H9 (cell line): ENCODE measurements at regions not wholly inside any gene's neighbourhood (a gene's known extent, or its start where the extent isn't known, plus 50 kb on each side); places are given as distances from the start of the nearest gene placed in this dataset.

ENCODE experiments used
- DNase-seq: peaks from one replicate; pipeline ENCODE4 v3.0.0-alpha.2; 2017
- H2AFZ ChIP-seq: one replicate; pipeline ENCODE4 v1.6.1; 2013; ENCODE audit warnings: mild to moderate bottlenecking, low read length, control low read depth, moderate library complexity
- H2AK5ac ChIP-seq: 2 replicates; pipeline ENCODE4 v1.6.1; 2013; ENCODE audit warnings: low read length, control low read depth, mixed read lengths; ENCODE audit not compliant: insufficient read length
- H2BK120ac ChIP-seq: one replicate; pipeline ENCODE4 v1.6.1; 2013; ENCODE audit warnings: low read depth, mild to moderate bottlenecking, low read length, control low read depth, inconsistent platforms; ENCODE audit not compliant: poor library complexity, severe bottlenecking
- H2BK12ac ChIP-seq: 2 replicates; pipeline ENCODE4 v1.6.1; 2013; ENCODE audit warnings: low read length, control low read depth, mixed read lengths, low read depth; ENCODE audit not compliant: insufficient read length
- H2BK15ac ChIP-seq: 2 replicates; pipeline ENCODE4 v1.6.1; 2013; ENCODE audit warnings: low read depth, low read length, control low read depth
- H2BK20ac ChIP-seq: one replicate; pipeline ENCODE4 v1.6.1; 2013; ENCODE audit warnings: low read depth, mild to moderate bottlenecking, low read length, control low read depth, inconsistent platforms; ENCODE audit not compliant: poor library complexity, severe bottlenecking
- H2BK5ac ChIP-seq: 2 replicates; pipeline ENCODE4 v1.6.1; 2013; ENCODE audit warnings: low read length, control low read depth, mixed read lengths; ENCODE audit not compliant: insufficient read length
- H3K14ac ChIP-seq: 2 replicates; pipeline ENCODE4 v1.6.1; 2013; ENCODE audit warnings: low read length, control low read depth; ENCODE audit not compliant: insufficient read depth
- H3K18ac ChIP-seq: 2 replicates; pipeline ENCODE4 v1.6.1; 2013; ENCODE audit warnings: low read depth, mild to moderate bottlenecking, mixed read lengths, low read length, control low read depth; ENCODE audit not compliant: insufficient read length
- H3K23ac ChIP-seq: 2 replicates; pipeline ENCODE4 v1.6.1; 2013; ENCODE audit warnings: low read length, control low read depth, mixed read lengths, low read depth; ENCODE audit not compliant: insufficient read length
- H3K23me2 ChIP-seq: 2 replicates; pipeline ENCODE4 v1.6.1; 2013; ENCODE audit warnings: low read depth, mild to moderate bottlenecking, mixed read lengths, low read length, control low read depth; ENCODE audit not compliant: insufficient read length, poor library complexity, severe bottlenecking
- H3K27ac ChIP-seq: 2 replicates; pipeline ENCODE4 v1.5.1; 2013; ENCODE audit warnings: low read length, control low read depth, mixed read lengths, low read depth; ENCODE audit not compliant: insufficient read length
- H3K27me3 ChIP-seq: 2 replicates; pipeline ENCODE4 v1.6.1; 2013; ENCODE audit warnings: low read length, control low read depth, inconsistent platforms; ENCODE audit not compliant: insufficient read depth
- H3K4ac ChIP-seq: 2 replicates; pipeline ENCODE4 v1.6.1; 2013; ENCODE audit warnings: low read depth, mild to moderate bottlenecking, control low read depth, inconsistent platforms, low read length, moderate library complexity
- H3K4me1 ChIP-seq: 2 replicates; pipeline ENCODE4 v1.6.1; 2013; ENCODE audit warnings: low read length, control low read depth, inconsistent platforms; ENCODE audit not compliant: insufficient read depth
- H3K4me2 ChIP-seq: 2 replicates; pipeline ENCODE4 v1.6.1; 2013; ENCODE audit warnings: low read length, control low read depth, mixed read lengths; ENCODE audit not compliant: insufficient read length, insufficient read depth
- H3K56ac ChIP-seq: 2 replicates; pipeline ENCODE4 v1.6.1; 2013; ENCODE audit warnings: low read depth, mild to moderate bottlenecking, mixed read lengths, low read length, control low read depth; ENCODE audit not compliant: insufficient read length
- H3K79me1 ChIP-seq: 2 replicates; pipeline ENCODE4 v1.6.1; 2013; ENCODE audit warnings: low read depth, mild to moderate bottlenecking, moderate library complexity, low read length, control low read depth, inconsistent platforms; ENCODE audit not compliant: insufficient read depth, poor library complexity, severe bottlenecking
- H3K79me2 ChIP-seq: 2 replicates; pipeline ENCODE4 v1.6.1; 2013; ENCODE audit warnings: low read length, control low read depth, inconsistent platforms; ENCODE audit not compliant: insufficient read depth
- H3K9ac ChIP-seq: 2 replicates; pipeline ENCODE4 v1.6.1; 2013; ENCODE audit warnings: low read length, control low read depth, mixed read lengths; ENCODE audit not compliant: insufficient read length; ENCODE audit errors: extremely low read depth
- H3K9me3 ChIP-seq: one replicate; pipeline ENCODE4 v1.6.1; 2013; ENCODE audit warnings: low read depth, low read length, inconsistent platforms; ENCODE audit not compliant: control insufficient read depth
- H3T11ph ChIP-seq: one replicate; pipeline ENCODE4 v1.6.1; 2013; ENCODE audit warnings: mild to moderate bottlenecking, low read length, control low read depth, inconsistent platforms
- H4K20me1 ChIP-seq: one replicate; pipeline ENCODE4 v1.6.1; 2013; ENCODE audit not compliant: control insufficient read depth, insufficient read length, insufficient read depth
- H4K5ac ChIP-seq: 2 replicates; pipeline ENCODE4 v1.6.1; 2013; ENCODE audit warnings: low read depth, mild to moderate bottlenecking, mixed read lengths, low read length, control low read depth; ENCODE audit not compliant: insufficient read length
- H4K8ac ChIP-seq: replicated peaks from 2 replicates; pipeline ENCODE4 v1.6.1; 2013; ENCODE audit warnings: low read length, control low read depth, mixed read lengths, low read depth; ENCODE audit not compliant: insufficient read length
- H4K91ac ChIP-seq: 2 replicates; pipeline ENCODE4 v1.6.1; 2013; ENCODE audit warnings: low read depth, mild to moderate bottlenecking, moderate library complexity, mixed read lengths, low read length, control low read depth; ENCODE audit not compliant: insufficient read length
- H3K27ac Mint-ChIP-seq, 3 experiments: 2 replicates in 2 of 3; 3 replicates in 1 of 3; pipeline ENCODE4 v1.8.0; 2020 to 2021; ENCODE audit warnings: mixed read lengths in 3 of 3, mild to moderate bottlenecking in 1 of 3, moderate library complexity in 1 of 3
- H3K27me3 Mint-ChIP-seq: 2 replicates; pipeline ENCODE4 v1.8.0; 2021; ENCODE audit warnings: low read depth, mild to moderate bottlenecking, moderate library complexity, mixed read lengths
- H3K36me3 Mint-ChIP-seq, 3 experiments: 2 replicates in 2 of 3; 3 replicates in 1 of 3; pipeline ENCODE4 v1.8.0; 2020 to 2021; ENCODE audit warnings: low read depth in 3 of 3, mixed read lengths in 3 of 3; ENCODE audit not compliant: insufficient read depth in 1 of 3
- H3K4me1 Mint-ChIP-seq, 2 experiments: 2 replicates each; pipeline ENCODE4 v1.8.0; 2020; ENCODE audit warnings: mixed read lengths in 2 of 2
- H3K4me3 Mint-ChIP-seq, 2 experiments: 2 replicates in 1 of 2; 3 replicates in 1 of 2; pipeline ENCODE4 v1.8.0; 2020 to 2021; ENCODE audit warnings: mild to moderate bottlenecking in 2 of 2, mixed read lengths in 2 of 2, moderate library complexity in 1 of 2
- H3K9me3 Mint-ChIP-seq, 2 experiments: 2 replicates in 1 of 2; 3 replicates in 1 of 2; pipeline ENCODE4 v1.8.0; 2020; ENCODE audit warnings: mild to moderate bottlenecking in 2 of 2, mixed read lengths in 2 of 2, moderate library complexity in 1 of 2
- WGBS: extraction: QIAGEN DNeasy Blood & Tissue Kit; methylation state at CpG from one replicate; pipeline ENCODE4 v1.1.7; 2013; ENCODE audit warnings: missing lambda C conversion rate, low lambda C conversion rate, mixed read lengths; ENCODE audit not compliant: insufficient read length; ENCODE audit errors: extremely low coverage; 5-methylcytosine and 5-hydroxymethylcytosine counted together
- TF ChIP-seq, protein P1 (sequence below): fragments of 200-600 bp; sonication (generic); conservative IDR thresholded peaks from 3 replicates; pipeline ENCODE4 v1.8.0; 2021; ENCODE audit warnings: antibody characterized with exemption, mild to moderate bottlenecking

DNA sequence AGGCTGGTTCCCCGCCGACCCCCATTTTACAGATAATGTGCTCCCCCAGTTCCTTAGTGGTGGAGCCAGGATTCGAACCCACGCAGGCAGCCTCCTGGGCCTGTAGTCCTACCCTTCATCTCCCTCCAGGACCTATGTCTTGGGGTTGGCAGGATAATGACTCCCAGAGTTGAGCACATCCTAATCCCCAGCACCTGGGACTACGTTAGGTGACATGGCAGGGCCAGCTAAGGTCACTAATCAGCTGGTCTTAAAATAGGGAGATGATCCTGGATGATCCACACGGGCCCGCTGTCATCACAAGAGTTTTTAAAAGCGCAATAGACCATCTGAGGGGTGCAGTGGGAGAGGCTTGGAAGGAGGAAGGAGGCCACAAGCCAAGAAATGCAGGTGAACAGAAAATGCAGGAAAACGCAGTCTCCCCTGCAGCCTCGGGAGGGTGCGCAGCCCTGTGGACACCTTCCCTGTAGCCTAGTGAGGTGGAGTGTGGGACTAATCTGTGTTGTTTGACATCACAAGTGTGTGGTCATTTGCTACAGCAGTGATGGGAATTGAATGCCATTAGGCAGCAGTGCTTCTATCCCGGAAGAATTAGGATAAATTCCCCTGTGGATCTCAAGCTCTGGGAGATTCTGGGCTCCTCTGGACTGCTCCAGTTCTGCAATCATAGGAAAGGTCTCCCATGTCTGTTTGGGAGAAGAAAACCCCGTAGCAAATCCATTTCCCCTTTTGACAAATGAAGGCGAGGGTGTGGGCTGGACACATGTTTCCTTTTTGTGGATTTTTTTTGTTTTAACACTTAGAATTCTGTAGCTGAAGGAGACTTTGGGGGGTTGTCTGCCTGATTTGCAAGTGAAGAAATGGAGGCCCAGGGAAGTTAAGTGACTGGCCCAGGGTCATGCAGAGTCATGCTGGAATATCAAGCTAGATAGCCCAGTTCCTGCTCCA, 297.7 kb downstream of the SEC14L1 start:
- no peak overlapping the region for H3K4ac ChIP-seq

More for the DNA sequence above, 297.7 kb downstream of the SEC14L1 start:
- H3K14ac ChIP-seq: no peak overlapping the region; the same call in 1 of the 2 replicates
- TF ChIP-seq, protein P1, sequence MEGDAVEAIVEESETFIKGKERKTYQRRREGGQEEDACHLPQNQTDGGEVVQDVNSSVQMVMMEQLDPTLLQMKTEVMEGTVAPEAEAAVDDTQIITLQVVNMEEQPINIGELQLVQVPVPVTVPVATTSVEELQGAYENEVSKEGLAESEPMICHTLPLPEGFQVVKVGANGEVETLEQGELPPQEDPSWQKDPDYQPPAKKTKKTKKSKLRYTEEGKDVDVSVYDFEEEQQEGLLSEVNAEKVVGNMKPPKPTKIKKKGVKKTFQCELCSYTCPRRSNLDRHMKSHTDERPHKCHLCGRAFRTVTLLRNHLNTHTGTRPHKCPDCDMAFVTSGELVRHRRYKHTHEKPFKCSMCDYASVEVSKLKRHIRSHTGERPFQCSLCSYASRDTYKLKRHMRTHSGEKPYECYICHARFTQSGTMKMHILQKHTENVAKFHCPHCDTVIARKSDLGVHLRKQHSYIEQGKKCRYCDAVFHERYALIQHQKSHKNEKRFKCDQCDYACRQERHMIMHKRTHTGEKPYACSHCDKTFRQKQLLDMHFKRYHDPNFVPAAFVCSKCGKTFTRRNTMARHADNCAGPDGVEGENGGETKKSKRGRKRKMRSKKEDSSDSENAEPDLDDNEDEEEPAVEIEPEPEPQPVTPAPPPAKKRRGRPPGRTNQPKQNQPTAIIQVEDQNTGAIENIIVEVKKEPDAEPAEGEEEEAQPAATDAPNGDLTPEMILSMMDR: no peak
- H2AFZ ChIP-seq: no peak overlapping the region
- Mint-ChIP-seq H3K4me1 (peaks cover 33 to 57% of the 10 kb centered on the region in 2 experiments), H3K4me3 (no peak overlapping the region), H3K27me3 (no peaks in the 10 kb centered on the region), H3K27ac (peak overlapping the region; percentile 56 to 84 (median 73); a peak in 4 of 7 replicates), H3K9me3 (no peaks in the 10 kb centered on the region), H3K36me3 (no peaks in the 10 kb centered on the region)
- H3T11ph ChIP-seq: no peak overlapping the region
- H3K27me3 ChIP-seq: no peaks in the 10 kb centered on the region
- H2BK20ac ChIP-seq: no peak overlapping the region
- no peak overlapping the region for H2BK5ac ChIP-seq
- H3K56ac ChIP-seq: no peak overlapping the region
- no peak overlapping the region for H2BK15ac ChIP-seq
- no peak overlapping the region for H4K5ac ChIP-seq
- no peak overlapping the region for H3K9ac ChIP-seq
- H3K79me1 ChIP-seq: peaks cover 2% of the 10 kb centered on the region
- H4K8ac ChIP-seq: no peak overlapping the region
- WGBS: no CpG with 5 or more reads among the region's 14 CpGs
- H3K4me2 ChIP-seq: no peak overlapping the region
- H4K20me1 ChIP-seq: peaks cover 4% of the 10 kb centered on the region
- H4K91ac ChIP-seq: no peak overlapping the region
- H3K18ac ChIP-seq: no peak overlapping the region
- H3K79me2 ChIP-seq: peaks cover 3% of the 10 kb centered on the region; the same call in 1 of the 2 replicates
- no peak overlapping the region for H3K23ac ChIP-seq
- H3K9me3 ChIP-seq: no peaks in the 10 kb centered on the region
- no peak overlapping the region for H2BK12ac ChIP-seq
- no peaks in the 10 kb centered on the region for H3K23me2 ChIP-seq
- DNase-seq: no peak
- H2BK120ac ChIP-seq: no peak overlapping the region
- H3K27ac ChIP-seq: no peak overlapping the region
- H2AK5ac ChIP-seq: no peak overlapping the region
- H3K4me1 ChIP-seq: peaks cover 8% of the 10 kb centered on the region; the same call in 1 of the 2 replicates
